ENCODE measurements at regions not wholly inside any gene's neighbourhood (a gene's known extent, or its start where the extent isn't known, plus 50 kb on each side); places are given as distances from the start of the nearest gene placed in this dataset.

DNA sequence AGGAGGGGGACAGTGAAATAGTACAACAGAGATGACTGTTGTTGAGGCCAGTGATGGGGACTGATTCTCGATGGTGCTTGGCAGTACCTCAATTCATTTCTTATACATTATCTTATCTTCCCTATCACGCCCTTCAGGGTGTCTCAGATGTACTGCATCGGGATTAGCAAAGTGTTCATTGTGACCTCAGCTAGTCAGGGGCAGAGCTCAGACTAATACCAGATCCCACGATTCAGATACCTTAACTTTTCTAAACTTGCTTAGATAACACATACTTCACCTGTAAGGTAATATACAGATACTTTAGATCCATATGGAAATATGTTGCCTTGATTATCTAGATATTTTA is 720.6 kb downstream of the EFNB2 start:
- no peak overlapping the region for H3K4me2 ChIP-seq (ENCODE audit: insufficient read depth in 1 of 2, low read depth in 2 of 2, low read length in 2 of 2)
- DNase-seq (ENCODE audit: low read depth in 1 of 2, low spot score in 2 of 2), result no peak
- no peak overlapping the region; the same call in 1 of the 2 replicates for H2BK12ac ChIP-seq (ENCODE audit: low read depth, low read length)
- H3K23me2 ChIP-seq (ENCODE audit: low read depth, low read length), result no peaks in the 10 kb centered on the region; the same call in 1 of the 2 replicates
- no peaks in the 10 kb centered on the region for H3K79me2 ChIP-seq (ENCODE audit: control insufficient read depth in 1 of 2, insufficient read depth in 2 of 2, low read length in 2 of 2)
- no peak overlapping the region for H2AFZ ChIP-seq (ENCODE audit: low read length)
- WGBS, 2 experiments (ENCODE audit: extremely low coverage in 1 of 2, insufficient coverage in 1 of 2, insufficient read length in 1 of 2, insufficient replicate concordance in 2 of 2, low coverage in 1 of 2, low lambda C conversion rate in 2 of 2, missing lambda C conversion rate in 1 of 2), result 62% methylated on average over 4 of the region's 4 CpGs; no CpG with 5 or more reads in 1 of the 2 experiments
- H4K5ac ChIP-seq (ENCODE audit: insufficient read length, low read depth, low read length), result no peak overlapping the region
- H3K79me1 ChIP-seq (ENCODE audit: low read depth, low read length), result no peaks in the 10 kb centered on the region
- H2BK120ac ChIP-seq (replicated peaks; ENCODE audit: low read depth, low read length), result no peak overlapping the region
- H3K4me3 ChIP-seq (ENCODE audit: extremely low read depth in 1 of 4, insufficient read depth in 2 of 4, low read depth in 3 of 4, low read length in 4 of 4), result no peak overlapping the region
- no peak overlapping the region for H3K4ac ChIP-seq (replicated peaks; ENCODE audit: insufficient read length, low read depth, low read length)
- FAIRE-seq, result no peak
- no peaks in the 10 kb centered on the region for H4K20me1 ChIP-seq (replicated peaks in 1 of 2; ENCODE audit: control insufficient read depth in 1 of 2, insufficient read depth in 2 of 2, low read length in 2 of 2)
- TF ChIP-seq CEBPB (IDR thresholded peaks at IDR 0.05; ENCODE audit: low read depth, low read length) (no peak), SP4 (IDR thresholded peaks at IDR 0.05; ENCODE audit: low read length) (no peak), SAP30 (IDR thresholded peaks at IDR 0.05; ENCODE audit: insufficient read depth, insufficient replicate concordance, low read length) (no peak), CBX5 (IDR thresholded peaks at IDR 0.05; ENCODE audit: low read depth, low read length) (no peak), EZH2 (IDR thresholded peaks at IDR 0.05; ENCODE audit: low read depth, low read length, severe bottlenecking) (no peak), GTF2F1 (IDR thresholded peaks at IDR 0.05; ENCODE audit: borderline replicate concordance, low read depth, low read length) (no peak), TEAD4 (IDR thresholded peaks at IDR 0.05; ENCODE audit: low read depth, low read length) (no peak), NRF1 (IDR thresholded peaks at IDR 0.05; ENCODE audit: low read depth, low read length) (no peak), CTBP2 (IDR thresholded peaks at IDR 0.05; ENCODE audit: borderline replicate concordance, insufficient read depth, insufficient read length, low read length) (no peak), CREB1 (IDR thresholded peaks at IDR 0.05) (no peak)
- TF ChIP-seq, protein P1, sequence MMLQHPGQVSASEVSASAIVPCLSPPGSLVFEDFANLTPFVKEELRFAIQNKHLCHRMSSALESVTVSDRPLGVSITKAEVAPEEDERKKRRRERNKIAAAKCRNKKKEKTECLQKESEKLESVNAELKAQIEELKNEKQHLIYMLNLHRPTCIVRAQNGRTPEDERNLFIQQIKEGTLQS (IDR thresholded peaks at IDR 0.05; ENCODE audit: insufficient read depth, low read depth, low read length), result no peak
- H3K14ac ChIP-seq (ENCODE audit: insufficient read length), result no peak overlapping the region
- no peak overlapping the region for H3K9ac ChIP-seq (replicated peaks in 1 of 4; ENCODE audit: extremely low read depth in 1 of 4, low read depth in 3 of 4, low read length in 3 of 4)
- H2BK5ac ChIP-seq (ENCODE audit: low read depth, low read length), result no peak overlapping the region
- H3K36me3 ChIP-seq (ENCODE audit: control insufficient read depth in 2 of 4, insufficient read depth in 4 of 4, low read length in 3 of 4), result no peaks in the 10 kb centered on the region
- no peak overlapping the region for H3K23ac ChIP-seq (ENCODE audit: insufficient read length)
- no peak overlapping the region for H2AK5ac ChIP-seq (ENCODE audit: low read depth, low read length)
- no peak overlapping the region for H2BK15ac ChIP-seq (ENCODE audit: low read length)
- H3K9me3 ChIP-seq (ENCODE audit: insufficient read depth in 2 of 2, low read depth in 1 of 2, low read length in 1 of 2), result no peaks in the 10 kb centered on the region
- peaks cover 2 to 13% (median 11%) of the 10 kb centered on the region in 4 experiments; a peak in 5 of 7 replicates for H3K27me3 ChIP-seq (replicated peaks in 1 of 4; ENCODE audit: control insufficient read depth in 3 of 4, extremely low read depth in 1 of 4, insufficient read depth in 3 of 4, low read length in 3 of 4)
- POLR2A ChIA-PET (ENCODE audit: partially characterized antibody), result no interaction called here
- H4K8ac ChIP-seq (ENCODE audit: extremely low read depth, insufficient read depth, low read length), result no peak overlapping the region
- H3K56ac ChIP-seq (replicated peaks; ENCODE audit: insufficient read length, low read depth, low read length), result no peak overlapping the region
- CTCF ChIA-PET (ENCODE audit: partially characterized antibody), result no interaction called here
- no peak overlapping the region for H2BK20ac ChIP-seq (ENCODE audit: low read length)
- H3K4me1 ChIP-seq (replicated peaks in 1 of 4; ENCODE audit: control insufficient read depth in 3 of 4, insufficient read depth in 4 of 4, low read length in 3 of 4), result peaks cover 4 to 10% (median 7%) of the 10 kb centered on the region in 4 experiments; a peak in 6 of 7 replicates
- no peak overlapping the region for H3K27ac ChIP-seq (ENCODE audit: low read depth, low read length)
- H4K91ac ChIP-seq (replicated peaks; ENCODE audit: insufficient read length, low read length), result no peak overlapping the region
- no peak overlapping the region for H3K18ac ChIP-seq (ENCODE audit: extremely low read depth, low read length)
